Memory B cell (primary cell): ENCODE measurements at regions not wholly inside any gene's neighbourhood (a gene's known extent, or its start where the extent isn't known, plus 50 kb on each side); places are given as distances from the start of the nearest gene placed in this dataset.
"Not testable (repeated sequence)": the region's sequence is repeated elsewhere in the genome, so short reads cannot be mapped to it uniquely, and the experiment has no call there.

ENCODE experiments used
- ATAC-seq: fragments of 150-1000 bp; cut with Tn5 transposase; 2 replicates; pipeline ENCODE4 v1.10.0; 2021; ENCODE audit warnings: low read depth, mild to moderate bottlenecking, moderate library complexity
- DNase-seq, 2 donors: peaks; one replicate each; pipeline ENCODE4 v3.0.0; 2022; ENCODE audit warnings: low spot score in 2 of 2
- H3K27ac Mint-ChIP-seq: one replicate; pipeline ENCODE4 v1.8.0; 2022; ENCODE audit warnings: mild to moderate bottlenecking, moderate library complexity, mixed read lengths
- H3K27me3 Mint-ChIP-seq: one replicate; pipeline ENCODE4 v1.8.0; 2022; ENCODE audit warnings: mixed read lengths
- H3K36me3 Mint-ChIP-seq: one replicate; pipeline ENCODE4 v1.8.0; 2022; ENCODE audit warnings: mild to moderate bottlenecking, mixed read lengths
- H3K4me1 Mint-ChIP-seq: one replicate; pipeline ENCODE4 v1.8.0; 2022; ENCODE audit warnings: mixed read lengths
- H3K4me3 Mint-ChIP-seq: one replicate; pipeline ENCODE4 v1.8.0; 2022; ENCODE audit warnings: mild to moderate bottlenecking, moderate library complexity, mixed read lengths
- H3K9me3 Mint-ChIP-seq: one replicate; pipeline ENCODE4 v1.8.0; 2022; ENCODE audit warnings: mixed read lengths

DNA sequence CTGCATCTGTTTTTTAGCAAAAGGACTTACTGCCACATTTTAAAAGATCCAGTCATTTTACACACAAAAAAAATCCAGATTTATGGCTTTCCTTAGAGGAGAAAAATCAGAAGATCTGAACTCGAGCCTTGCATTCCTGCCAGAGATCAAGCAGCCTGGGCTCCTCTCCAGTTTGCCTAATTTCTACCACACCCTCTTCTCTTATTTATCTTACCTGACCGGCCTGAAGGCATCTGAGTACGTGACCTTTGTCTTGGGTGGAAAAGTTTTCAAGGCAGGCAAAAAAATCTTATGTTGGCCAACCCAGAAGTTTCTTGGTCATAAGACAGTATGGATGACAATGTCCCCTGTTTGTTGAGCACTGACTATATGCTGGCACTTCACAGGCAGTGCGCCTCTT is 60.3 kb downstream of the CHRD start:
- Mint-ChIP-seq H3K9me3 (peaks cover 4% of the 10 kb centered on the region), H3K36me3 (no peaks in the 10 kb centered on the region), H3K27ac (no peak overlapping the region), H3K27me3 (peaks cover 11% of the 10 kb centered on the region), H3K4me3 (no peak overlapping the region), H3K4me1 (no peaks in the 10 kb centered on the region)
- ATAC-seq: no peak
- no peak for DNase-seq

DNA sequence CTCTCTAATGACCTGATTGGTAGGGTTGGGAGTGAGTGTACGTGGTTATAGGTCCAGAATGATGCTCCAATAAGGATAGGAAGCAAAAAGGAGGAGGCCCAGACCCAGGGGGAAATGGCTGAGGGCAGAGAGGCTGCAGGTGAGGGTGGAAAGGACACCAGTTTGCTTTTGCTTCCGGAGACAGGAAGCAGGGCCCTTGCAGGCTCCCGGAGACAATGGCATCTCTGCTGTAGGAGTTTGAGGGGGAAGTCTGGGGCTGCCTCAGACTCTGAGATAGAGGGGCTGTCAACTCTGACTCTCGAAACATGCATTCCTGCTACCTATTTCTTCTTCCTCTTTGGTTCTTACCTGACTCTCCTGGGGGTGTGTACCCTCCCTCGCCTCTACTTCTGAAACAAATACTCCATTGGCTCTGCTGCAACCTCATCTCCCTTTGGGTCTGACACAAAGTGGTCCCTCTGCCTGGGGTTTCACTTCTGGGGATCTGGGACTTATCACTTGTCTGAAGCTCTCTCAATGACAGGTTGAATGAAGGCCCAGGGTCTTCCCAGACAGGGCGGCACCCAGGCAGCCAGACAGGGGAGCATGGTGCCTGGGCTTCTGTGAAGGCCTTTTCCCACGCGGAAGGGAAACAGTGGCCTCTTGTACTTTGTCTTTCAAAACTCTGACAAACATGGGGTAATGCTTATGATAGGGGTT is 61.5 kb downstream of the CHRD start:
- H3K4me3 Mint-ChIP-seq: no peak overlapping the region
- peaks cover 11% of the 10 kb centered on the region for H3K27me3 Mint-ChIP-seq
- DNase-seq (no peak), ATAC-seq (no peak)
- H3K36me3 Mint-ChIP-seq: no peaks in the 10 kb centered on the region
- peaks cover 4% of the 10 kb centered on the region for H3K9me3 Mint-ChIP-seq
- H3K27ac Mint-ChIP-seq: no peak overlapping the region
- no peaks in the 10 kb centered on the region for H3K4me1 Mint-ChIP-seq

DNA sequence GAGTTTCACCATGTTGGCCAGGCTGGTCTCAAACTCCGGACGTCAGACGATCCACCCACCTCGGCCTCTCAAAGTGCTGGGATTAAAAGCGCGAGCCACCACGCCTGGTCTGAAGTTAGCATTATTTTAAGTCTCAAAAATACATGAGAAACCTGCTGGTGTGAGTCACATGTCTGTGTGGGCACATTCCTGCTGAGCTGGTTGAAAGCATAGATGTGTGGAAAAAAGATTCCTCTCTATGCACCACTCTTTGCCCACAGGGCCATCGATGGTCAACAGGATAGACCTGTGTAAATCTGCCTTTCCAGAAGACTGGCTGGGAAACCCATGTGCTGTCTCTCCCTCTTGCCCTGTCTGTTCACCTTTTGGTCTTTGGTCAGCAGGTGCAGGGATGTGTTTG is 63.5 kb downstream of the CHRD start:
- Mint-ChIP-seq H3K27ac (no peak overlapping the region), H3K9me3 (peaks cover 2% of the 10 kb centered on the region), H3K27me3 (peaks cover 11% of the 10 kb centered on the region), H3K4me3 (no peak overlapping the region), H3K4me1 (no peaks in the 10 kb centered on the region), H3K36me3 (no peaks in the 10 kb centered on the region)
- ATAC-seq: no peak
- DNase-seq: no peak

DNA sequence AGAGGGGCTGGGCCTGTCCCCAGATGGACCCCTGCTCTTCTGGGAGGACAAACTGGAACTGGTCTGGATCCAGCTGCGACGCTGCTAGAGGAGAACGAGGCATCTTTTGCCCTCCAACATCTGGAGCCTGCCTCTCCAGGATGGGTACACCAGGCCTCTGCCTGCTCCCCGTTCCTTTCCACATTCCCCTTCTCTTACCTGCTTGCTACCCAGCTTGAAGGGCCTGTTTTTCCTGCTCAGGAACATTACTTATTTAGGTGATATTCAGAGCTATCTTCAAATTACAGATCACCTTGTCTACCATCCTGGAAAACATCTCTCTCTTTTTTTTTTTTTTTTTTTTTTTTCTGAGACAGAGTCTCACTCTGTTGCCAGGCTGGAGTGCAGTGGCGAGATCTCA is 64.0 kb downstream of the CHRD start:
- ATAC-seq: no peak
- Mint-ChIP-seq H3K36me3 (no peaks in the 10 kb centered on the region), H3K4me3 (no peak overlapping the region), H3K27ac (no peak overlapping the region), H3K4me1 (no peaks in the 10 kb centered on the region), H3K9me3 (no peaks in the 10 kb centered on the region), H3K27me3 (peaks cover 10% of the 10 kb centered on the region)
- no peak for DNase-seq

DNA sequence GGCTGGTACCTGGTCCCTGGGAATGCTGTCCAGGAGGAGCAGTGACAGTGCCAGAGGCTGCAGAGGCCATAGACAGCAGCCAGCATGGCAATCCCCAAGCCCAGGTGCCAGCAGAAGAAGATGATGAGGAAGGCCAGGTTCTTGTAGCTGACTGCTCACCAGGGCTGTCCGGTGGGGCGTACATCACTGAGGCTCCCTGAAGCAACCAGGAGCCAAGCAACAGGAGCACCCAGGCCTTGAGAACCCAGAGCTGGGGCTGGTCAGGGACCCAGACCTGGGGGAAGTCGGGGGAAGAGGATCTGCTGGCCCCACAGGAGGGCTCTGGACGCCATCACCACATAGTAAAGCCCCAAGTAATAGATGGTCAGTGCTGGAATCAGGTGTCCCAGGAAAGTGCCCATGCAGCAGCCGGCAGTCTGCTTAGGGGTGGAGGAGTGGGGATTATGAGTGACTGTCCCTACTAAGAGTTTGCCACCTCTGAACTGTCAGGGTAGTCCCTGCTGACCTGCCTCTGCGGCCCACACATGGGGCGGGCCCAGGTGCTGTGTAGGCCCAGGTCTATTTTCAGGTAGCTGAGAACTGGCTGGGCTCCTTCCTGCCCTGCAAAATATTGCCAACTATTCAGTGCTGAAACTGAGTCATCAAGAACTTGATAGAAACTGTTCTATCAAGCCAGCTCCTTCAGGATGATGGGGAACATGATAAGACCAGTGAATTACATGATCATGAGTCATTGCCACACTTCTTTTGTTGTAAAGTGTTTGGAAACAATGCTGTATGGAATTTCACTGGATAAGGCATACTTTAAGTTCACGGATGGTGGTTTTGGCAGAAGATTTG is 68.7 kb downstream of the CHRD start:
- Mint-ChIP-seq H3K36me3 (no peaks in the 10 kb centered on the region), H3K27ac (no peak overlapping the region), H3K4me3 (no peak overlapping the region), H3K9me3 (no peaks in the 10 kb centered on the region), H3K4me1 (no peaks in the 10 kb centered on the region), H3K27me3 (peaks cover 2% of the 10 kb centered on the region)
- no peak for DNase-seq
- ATAC-seq: no peak

DNA sequence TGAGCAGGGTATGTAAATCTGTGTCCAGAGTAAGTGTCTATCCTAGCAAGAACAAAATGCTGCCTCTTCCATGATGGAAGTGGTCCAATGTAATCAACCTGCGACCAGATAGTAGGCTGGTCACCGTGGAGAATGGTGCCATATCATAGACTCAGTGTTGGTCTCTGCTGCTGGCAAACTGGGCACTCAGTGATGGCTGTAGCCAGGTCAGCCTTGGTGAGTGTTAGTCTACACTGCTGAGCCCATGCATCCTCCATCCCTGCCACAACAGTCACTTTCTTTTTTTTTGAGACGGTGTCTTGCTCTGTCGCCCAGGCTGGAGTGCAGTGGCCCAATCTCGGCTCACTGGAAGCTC is 69.3 kb downstream of the CHRD start:
- no peaks in the 10 kb centered on the region for H3K9me3 Mint-ChIP-seq
- DNase-seq (no peak), ATAC-seq (no peak)
- H3K27me3 Mint-ChIP-seq: peaks cover 2% of the 10 kb centered on the region
- no peaks in the 10 kb centered on the region for H3K36me3 Mint-ChIP-seq
- no peaks in the 10 kb centered on the region for H3K4me1 Mint-ChIP-seq
- H3K4me3 Mint-ChIP-seq: no peak overlapping the region
- H3K27ac Mint-ChIP-seq: no peak overlapping the region

DNA sequence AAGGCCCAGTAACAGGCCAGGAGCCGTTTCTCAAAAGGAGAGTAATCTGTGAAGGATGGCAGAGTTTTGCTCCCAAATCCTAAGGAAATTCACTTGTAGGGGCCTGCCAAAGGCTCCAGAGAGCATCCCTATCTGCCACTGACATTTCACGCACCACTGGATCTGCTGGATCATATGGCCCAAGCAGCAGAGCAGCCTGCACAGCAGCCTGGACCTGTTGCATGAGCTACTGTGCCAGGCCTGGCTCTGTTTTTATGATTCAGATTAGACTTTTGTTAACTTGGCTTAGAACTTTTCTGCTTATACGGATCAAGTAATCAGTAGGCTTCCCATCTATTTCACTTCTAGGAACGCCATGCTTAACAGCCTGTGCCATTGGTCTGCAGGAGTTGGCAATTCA is 70.7 kb downstream of the CHRD start:
- no peak overlapping the region for H3K4me3 Mint-ChIP-seq
- no peaks in the 10 kb centered on the region for H3K36me3 Mint-ChIP-seq
- no peaks in the 10 kb centered on the region for H3K9me3 Mint-ChIP-seq
- ATAC-seq (no peak), DNase-seq (no peak)
- no peaks in the 10 kb centered on the region for H3K4me1 Mint-ChIP-seq
- H3K27ac Mint-ChIP-seq: no peak overlapping the region
- H3K27me3 Mint-ChIP-seq: peaks cover 2% of the 10 kb centered on the region

DNA sequence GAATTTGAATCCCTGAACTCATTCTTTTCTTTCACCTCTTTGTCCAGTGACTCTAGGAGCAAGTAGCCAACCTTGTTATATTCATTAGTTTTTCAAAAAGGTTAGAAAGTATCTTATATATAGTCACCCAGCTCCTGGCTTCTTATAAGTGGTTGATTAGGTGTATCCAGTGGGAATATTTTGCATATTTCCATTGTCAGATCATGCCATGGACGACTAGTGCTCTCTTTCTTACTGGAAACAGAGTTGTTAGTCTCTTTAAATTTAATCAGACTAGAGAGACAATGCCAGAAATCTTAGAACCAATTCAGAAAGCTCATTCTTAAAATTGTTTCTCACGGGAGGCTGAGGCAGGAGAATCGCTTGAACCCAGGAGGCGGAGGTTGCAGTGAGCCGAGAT is 73.4 kb downstream of the CHRD start:
- Mint-ChIP-seq H3K4me1 (no peaks in the 10 kb centered on the region), H3K27me3 (peaks cover 3% of the 10 kb centered on the region)

DNA sequence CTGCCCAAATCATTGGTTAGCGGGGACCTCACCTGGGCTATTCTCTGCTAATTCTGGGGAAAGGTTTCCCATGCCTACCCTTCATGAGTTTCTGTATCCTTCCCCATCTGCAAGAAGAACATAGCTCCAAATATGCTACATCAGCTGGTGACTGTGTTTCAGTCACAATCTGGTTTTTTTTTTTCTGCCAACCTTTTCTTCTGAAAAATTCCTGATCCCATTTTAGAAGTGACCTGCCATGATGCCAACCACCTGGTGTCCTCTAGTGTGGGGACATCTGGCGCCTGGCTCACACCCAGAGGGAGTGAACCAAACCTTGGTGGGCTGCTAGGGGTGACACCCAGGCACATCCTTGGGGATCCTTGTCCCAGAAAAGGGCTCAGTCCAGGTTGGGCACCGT is 76.1 kb downstream of the CHRD start:
- Mint-ChIP-seq H3K9me3 (peaks cover 1% of the 10 kb centered on the region), H3K27me3 (peaks cover 8% of the 10 kb centered on the region)
- no peak for ATAC-seq

More for the DNA sequence above, 73.4 kb downstream of the CHRD start:
- Mint-ChIP-seq H3K4me3 (no peak overlapping the region), H3K36me3 (peaks cover 2% of the 10 kb centered on the region), H3K9me3 (no peaks in the 10 kb centered on the region), H3K27ac (no peak overlapping the region)
- no peak for DNase-seq
- ATAC-seq: no peak

DNA sequence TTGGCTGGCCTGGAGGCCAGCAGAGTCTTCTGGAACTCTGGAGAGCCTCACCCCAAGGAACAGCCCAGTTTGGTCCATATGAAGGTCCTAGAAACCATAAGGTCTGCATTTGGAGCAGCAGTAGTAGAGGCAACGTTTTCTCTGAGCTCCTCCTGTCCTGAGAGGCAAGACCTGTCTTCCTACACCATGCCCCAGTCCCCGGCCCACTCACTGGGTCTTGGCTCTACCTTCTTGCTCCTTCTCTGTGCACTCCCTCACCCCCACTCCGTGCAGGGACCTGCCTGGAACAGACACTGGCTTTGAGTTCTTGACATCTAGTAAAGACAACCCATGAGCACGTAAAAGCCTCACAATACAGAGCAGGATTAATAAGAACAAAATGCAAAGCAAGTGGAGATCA is 76.6 kb downstream of the CHRD start:
- Mint-ChIP-seq H3K27me3 (peaks cover 12% of the 10 kb centered on the region), H3K4me3 (no peak overlapping the region), H3K4me1 (no peaks in the 10 kb centered on the region), H3K9me3 (peaks cover 1% of the 10 kb centered on the region), H3K36me3 (peaks cover 2% of the 10 kb centered on the region), H3K27ac (no peak overlapping the region)
- no peak for ATAC-seq
- DNase-seq: no peak

More for the DNA sequence above, 76.1 kb downstream of the CHRD start:
- peaks cover 2% of the 10 kb centered on the region for H3K36me3 Mint-ChIP-seq
- DNase-seq: no peak
- no peaks in the 10 kb centered on the region for H3K4me1 Mint-ChIP-seq
- no peak overlapping the region for H3K27ac Mint-ChIP-seq
- no peak overlapping the region for H3K4me3 Mint-ChIP-seq

DNA sequence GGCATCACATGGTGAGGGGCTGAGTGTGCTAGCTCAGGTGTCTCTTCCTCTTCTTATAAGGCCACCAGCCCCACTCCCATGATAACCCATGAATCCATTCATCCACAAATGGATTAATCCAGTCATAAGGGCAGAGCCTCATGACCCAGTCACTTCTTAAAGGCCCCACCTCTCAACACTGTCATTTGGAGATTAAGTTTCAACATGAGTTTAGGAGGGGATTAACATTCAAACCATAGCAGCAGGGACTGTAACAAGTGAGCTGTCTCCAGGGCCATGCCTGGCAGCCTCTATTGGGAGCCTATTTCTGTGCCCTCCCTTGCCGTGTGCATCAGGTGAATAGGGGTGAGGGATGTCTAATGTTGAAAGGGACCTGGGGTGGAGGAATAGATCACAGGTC is 77.5 kb downstream of the CHRD start:
- H3K4me1 Mint-ChIP-seq: peaks cover 2% of the 10 kb centered on the region
- no peak overlapping the region for H3K4me3 Mint-ChIP-seq
- no peak overlapping the region for H3K27ac Mint-ChIP-seq
- peaks cover 18% of the 10 kb centered on the region for H3K27me3 Mint-ChIP-seq
- DNase-seq (no peak), ATAC-seq (no peak)
- peaks cover 1% of the 10 kb centered on the region for H3K9me3 Mint-ChIP-seq
- peaks cover 2% of the 10 kb centered on the region for H3K36me3 Mint-ChIP-seq

DNA sequence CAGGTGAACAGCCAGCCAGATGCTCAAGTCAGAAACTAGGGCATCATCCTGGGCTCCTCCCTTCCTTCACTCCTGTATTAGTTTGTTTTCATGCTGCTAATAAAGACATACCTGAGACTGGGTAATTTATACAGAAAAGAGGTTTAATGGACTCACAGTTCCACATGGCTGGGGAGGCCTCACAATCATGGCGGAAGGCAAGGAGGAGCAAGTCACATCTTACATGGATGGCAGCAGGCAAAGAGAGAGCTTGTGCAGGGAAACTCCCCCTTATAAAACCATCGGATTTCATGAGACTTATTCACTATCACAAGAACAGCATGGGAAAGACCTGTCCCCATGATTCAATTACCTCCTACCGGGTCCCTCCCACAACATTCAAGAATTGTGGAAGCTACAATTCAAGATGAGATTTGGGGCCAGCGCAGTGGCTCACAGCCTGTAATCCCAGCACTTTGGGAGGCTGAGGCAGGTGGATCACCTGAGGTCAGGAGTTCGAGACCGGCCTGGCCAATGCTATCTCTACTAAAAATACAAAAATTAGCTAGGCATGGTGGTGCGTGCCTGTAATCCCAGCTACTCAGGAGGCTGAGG is 78.0 kb downstream of the CHRD start:
- H3K27me3 Mint-ChIP-seq: peaks cover 18% of the 10 kb centered on the region
- H3K36me3 Mint-ChIP-seq, H3K9me3 Mint-ChIP-seq, DNase-seq, H3K4me3 Mint-ChIP-seq, H3K27ac Mint-ChIP-seq, H3K4me1 Mint-ChIP-seq, ATAC-seq: not testable (repeated sequence)

DNA sequence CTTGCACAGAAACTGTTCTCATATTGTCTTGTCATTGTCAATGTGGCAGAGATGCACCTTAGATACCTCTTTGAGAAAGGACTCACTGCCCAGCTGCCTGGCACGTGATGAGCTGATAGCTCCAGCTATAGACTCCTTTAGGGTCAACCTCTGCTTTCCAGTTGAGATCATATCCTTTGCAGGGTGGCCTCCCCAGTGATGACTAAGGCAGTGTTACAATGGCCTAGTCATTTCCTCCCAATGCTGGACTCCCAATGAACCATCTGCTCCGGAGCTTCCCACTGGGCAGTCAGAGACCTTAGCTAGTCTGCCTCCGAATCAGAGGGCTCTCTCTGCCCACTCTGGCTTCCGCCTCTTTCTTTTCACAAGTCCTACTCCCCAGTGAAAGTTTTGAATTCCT is 79.5 kb downstream of the CHRD start:
- ATAC-seq (no peak), DNase-seq (no peak)
- Mint-ChIP-seq H3K9me3 (peaks cover 1% of the 10 kb centered on the region), H3K4me1 (peaks cover 2% of the 10 kb centered on the region), H3K27ac (no peak overlapping the region), H3K36me3 (peaks cover 2% of the 10 kb centered on the region), H3K27me3 (peaks cover 22% of the 10 kb centered on the region), H3K4me3 (no peak overlapping the region)

DNA sequence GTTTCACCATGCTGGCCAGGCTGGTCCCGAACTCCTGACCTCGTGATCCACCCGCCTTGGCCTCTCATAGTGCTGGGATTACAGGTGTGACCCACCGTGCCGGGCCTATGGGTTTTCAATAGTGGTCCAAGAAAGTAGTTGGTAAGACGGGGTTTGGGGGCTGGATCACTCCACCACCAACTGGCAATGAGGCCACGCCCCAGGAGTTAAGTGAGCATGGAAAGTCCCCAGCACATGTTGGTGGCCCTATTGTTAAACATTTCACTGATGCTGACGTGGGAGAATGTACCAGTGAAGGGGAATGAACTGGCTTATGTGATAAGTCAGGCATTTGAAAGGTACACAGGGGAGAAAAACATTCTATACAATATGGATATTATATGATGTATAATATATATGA is 80.4 kb downstream of the CHRD start:
- ATAC-seq: peak; percentile 42
- peaks cover 1% of the 10 kb centered on the region for H3K9me3 Mint-ChIP-seq
- no peak overlapping the region for H3K4me3 Mint-ChIP-seq
- no peak for DNase-seq
- peaks cover 2% of the 10 kb centered on the region for H3K36me3 Mint-ChIP-seq
- no peak overlapping the region for H3K27ac Mint-ChIP-seq
- peaks cover 28% of the 10 kb centered on the region for H3K27me3 Mint-ChIP-seq
- H3K4me1 Mint-ChIP-seq: peaks cover 2% of the 10 kb centered on the region
